Rectal smooth muscle tissue (tissue), 1 donor: ENCODE measurements at regions not wholly inside any gene's neighbourhood (a gene's known extent, or its start where the extent isn't known, plus 50 kb on each side); places are given as distances from the start of the nearest gene placed in this dataset.

Experiments
- H3K27ac ChIP-seq: one replicate; pipeline ENCODE4 v1.7.0; 2013; ENCODE audit warnings: low read depth, low read length, inconsistent platforms
- H3K27me3 ChIP-seq: one replicate; pipeline ENCODE4 v1.7.0; 2013; ENCODE audit warnings: low read length; ENCODE audit not compliant: control insufficient read depth, insufficient read depth
- H3K36me3 ChIP-seq: one replicate; pipeline ENCODE4 v1.7.0; 2013; ENCODE audit warnings: low read length; ENCODE audit not compliant: control insufficient read depth, insufficient read depth
- H3K4me1 ChIP-seq: one replicate; pipeline ENCODE4 v1.7.0; 2013; ENCODE audit warnings: low read length; ENCODE audit not compliant: control insufficient read depth, insufficient read depth
- H3K4me3 ChIP-seq: one replicate; pipeline ENCODE4 v1.7.0; 2013; ENCODE audit warnings: low read length
- H3K9ac ChIP-seq: one replicate; pipeline ENCODE4 v1.7.0; 2013; ENCODE audit warnings: low read length

- H3K27ac ChIP-seq: no peak overlapping the region
- no peaks in the 10 kb centered on the region for H3K4me1 ChIP-seq
- H3K9ac ChIP-seq: no peak overlapping the region
- no peaks in the 10 kb centered on the region for H3K36me3 ChIP-seq
- H3K27me3 ChIP-seq: no peaks in the 10 kb centered on the region
- H3K4me3 ChIP-seq: no peak overlapping the region
These were observed 96.1 kb upstream of the SLC34A2 start for GRCh38 chr4:25559508-25559907.

- no peak overlapping the region for H3K27ac ChIP-seq
- no peak overlapping the region for H3K9ac ChIP-seq
- no peaks in the 10 kb centered on the region for H3K27me3 ChIP-seq
- no peaks in the 10 kb centered on the region for H3K36me3 ChIP-seq
- no peak overlapping the region for H3K4me3 ChIP-seq
- H3K4me1 ChIP-seq: no peaks in the 10 kb centered on the region
These were observed 95.0 kb upstream of the SLC34A2 start for GRCh38 chr4:25560605-25561004.

GRCh38 chr4:25563071-25563564 lies 92.5 kb upstream of the SLC34A2 start:
- Histone ChIP-seq H3K9ac (no peak overlapping the region), H3K36me3 (no peaks in the 10 kb centered on the region), H3K4me3 (no peak overlapping the region), H3K27me3 (no peaks in the 10 kb centered on the region), H3K4me1 (no peaks in the 10 kb centered on the region), H3K27ac (no peak overlapping the region)

GRCh38 chr4:25564836-25565235 lies 90.8 kb upstream of the SLC34A2 start:
- no peak overlapping the region for H3K9ac ChIP-seq
- H3K4me1 ChIP-seq: no peaks in the 10 kb centered on the region
- H3K4me3 ChIP-seq: no peak overlapping the region
- H3K36me3 ChIP-seq: no peaks in the 10 kb centered on the region
- no peak overlapping the region for H3K27ac ChIP-seq
- H3K27me3 ChIP-seq: no peaks in the 10 kb centered on the region

GRCh38 chr4:25567253-25567652 lies 88.4 kb upstream of the SLC34A2 start:
- no peak overlapping the region for H3K27ac ChIP-seq
- no peaks in the 10 kb centered on the region for H3K36me3 ChIP-seq
- no peaks in the 10 kb centered on the region for H3K27me3 ChIP-seq

GRCh38 chr4:25569716-25570115 lies 85.9 kb upstream of the SLC34A2 start:
- H3K27ac ChIP-seq: no peak overlapping the region
- H3K4me1 ChIP-seq: no peaks in the 10 kb centered on the region
- H3K9ac ChIP-seq: no peak overlapping the region
- H3K27me3 ChIP-seq: no peaks in the 10 kb centered on the region
- H3K4me3 ChIP-seq: no peak overlapping the region
- H3K36me3 ChIP-seq: no peaks in the 10 kb centered on the region

More at GRCh38 chr4:25567253-25567652, 88.4 kb upstream of the SLC34A2 start:
- Histone ChIP-seq H3K4me1 (no peaks in the 10 kb centered on the region), H3K9ac (no peak overlapping the region), H3K4me3 (no peak overlapping the region)

GRCh38 chr4:25575611-25576010 lies 80.0 kb upstream of the SLC34A2 start:
- no peaks in the 10 kb centered on the region for H3K27me3 ChIP-seq

GRCh38 chr4:25578432-25578831 lies 77.2 kb upstream of the SLC34A2 start:
- H3K4me3 ChIP-seq: no peak overlapping the region
- H3K9ac ChIP-seq: no peak overlapping the region
- no peak overlapping the region for H3K27ac ChIP-seq
- H3K4me1 ChIP-seq: no peaks in the 10 kb centered on the region
- H3K36me3 ChIP-seq: no peaks in the 10 kb centered on the region
- no peaks in the 10 kb centered on the region for H3K27me3 ChIP-seq

More at GRCh38 chr4:25575611-25576010, 80.0 kb upstream of the SLC34A2 start:
- H3K9ac ChIP-seq: no peak overlapping the region
- H3K36me3 ChIP-seq: no peaks in the 10 kb centered on the region
- H3K4me1 ChIP-seq: no peaks in the 10 kb centered on the region
- no peak overlapping the region for H3K27ac ChIP-seq
- no peak overlapping the region for H3K4me3 ChIP-seq

- Histone ChIP-seq H3K4me1 (no peaks in the 10 kb centered on the region), H3K4me3 (no peak overlapping the region), H3K36me3 (no peaks in the 10 kb centered on the region), H3K9ac (no peak overlapping the region), H3K27me3 (no peaks in the 10 kb centered on the region), H3K27ac (no peak overlapping the region)
These were observed 74.8 kb upstream of the SLC34A2 start for GRCh38 chr4:25580633-25581467.

- Histone ChIP-seq H3K36me3 (no peaks in the 10 kb centered on the region), H3K27ac (no peak overlapping the region), H3K4me1 (no peaks in the 10 kb centered on the region), H3K9ac (no peak overlapping the region), H3K4me3 (no peak overlapping the region), H3K27me3 (no peaks in the 10 kb centered on the region)
These were observed 69.6 kb upstream of the SLC34A2 start for GRCh38 chr4:25585901-25586523.

GRCh38 chr4:25588206-25588605 lies 67.4 kb upstream of the SLC34A2 start:
- H3K27ac ChIP-seq: no peak overlapping the region
- H3K4me1 ChIP-seq: no peaks in the 10 kb centered on the region
- no peak overlapping the region for H3K9ac ChIP-seq
- no peak overlapping the region for H3K4me3 ChIP-seq
- no peaks in the 10 kb centered on the region for H3K36me3 ChIP-seq
- no peaks in the 10 kb centered on the region for H3K27me3 ChIP-seq

- no peaks in the 10 kb centered on the region for H3K27me3 ChIP-seq
- H3K4me1 ChIP-seq: no peaks in the 10 kb centered on the region
- H3K4me3 ChIP-seq: no peak overlapping the region
- H3K27ac ChIP-seq: no peak overlapping the region
- no peak overlapping the region for H3K9ac ChIP-seq
- H3K36me3 ChIP-seq: no peaks in the 10 kb centered on the region
These were observed 65.5 kb upstream of the SLC34A2 start for GRCh38 chr4:25590171-25590570.
